LNCaP clone FGC (cell line): ENCODE measurements at regions not wholly inside any gene's neighbourhood (a gene's known extent, or its start where the extent isn't known, plus 50 kb on each side); places are given as distances from the start of the nearest gene placed in this dataset.

Source experiments
- DNase-seq: peaks from one replicate; pipeline ENCODE4 v3.0.0-alpha.2; 2011; ENCODE audit warnings: low read depth
- H3K4me3 ChIP-seq: 2 replicates; pipeline ENCODE4 v1.5.1; 2011; ENCODE audit warnings: mild to moderate bottlenecking, low read depth, low read length, control low read depth
- TF ChIP-seq, protein P1 (sequence below): IDR thresholded peaks from 2 replicates; pipeline ENCODE4 v1.5.1; 2012; ENCODE audit warnings: mild to moderate bottlenecking; ENCODE audit not compliant: control insufficient read depth, insufficient read depth; ENCODE audit errors: extremely low read depth

DNA sequence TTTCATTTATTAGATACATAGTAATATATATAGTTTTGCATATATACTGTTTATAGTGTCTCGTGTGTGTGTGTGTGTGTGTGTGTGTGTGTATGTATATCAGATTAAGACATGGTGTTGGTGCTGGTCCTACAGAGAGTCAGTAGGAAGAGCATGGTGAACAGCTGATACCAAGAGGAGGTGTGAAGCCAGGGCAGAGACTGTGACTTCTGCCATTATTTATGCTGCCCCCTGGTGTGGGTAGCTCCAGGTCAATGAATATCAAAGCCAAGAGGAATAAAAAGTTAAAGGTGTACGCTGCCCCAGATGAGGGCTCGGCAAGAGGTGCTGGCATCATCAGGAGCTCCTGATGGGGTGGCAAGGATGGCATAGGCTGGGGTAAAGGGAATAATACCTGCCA is 299.5 kb upstream of the RASGRP1 start:
- TF ChIP-seq, protein P1, sequence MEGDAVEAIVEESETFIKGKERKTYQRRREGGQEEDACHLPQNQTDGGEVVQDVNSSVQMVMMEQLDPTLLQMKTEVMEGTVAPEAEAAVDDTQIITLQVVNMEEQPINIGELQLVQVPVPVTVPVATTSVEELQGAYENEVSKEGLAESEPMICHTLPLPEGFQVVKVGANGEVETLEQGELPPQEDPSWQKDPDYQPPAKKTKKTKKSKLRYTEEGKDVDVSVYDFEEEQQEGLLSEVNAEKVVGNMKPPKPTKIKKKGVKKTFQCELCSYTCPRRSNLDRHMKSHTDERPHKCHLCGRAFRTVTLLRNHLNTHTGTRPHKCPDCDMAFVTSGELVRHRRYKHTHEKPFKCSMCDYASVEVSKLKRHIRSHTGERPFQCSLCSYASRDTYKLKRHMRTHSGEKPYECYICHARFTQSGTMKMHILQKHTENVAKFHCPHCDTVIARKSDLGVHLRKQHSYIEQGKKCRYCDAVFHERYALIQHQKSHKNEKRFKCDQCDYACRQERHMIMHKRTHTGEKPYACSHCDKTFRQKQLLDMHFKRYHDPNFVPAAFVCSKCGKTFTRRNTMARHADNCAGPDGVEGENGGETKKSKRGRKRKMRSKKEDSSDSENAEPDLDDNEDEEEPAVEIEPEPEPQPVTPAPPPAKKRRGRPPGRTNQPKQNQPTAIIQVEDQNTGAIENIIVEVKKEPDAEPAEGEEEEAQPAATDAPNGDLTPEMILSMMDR = 0 out of 2 replicates have a peak, but pooled peaks have one; percentile 19

DNA sequence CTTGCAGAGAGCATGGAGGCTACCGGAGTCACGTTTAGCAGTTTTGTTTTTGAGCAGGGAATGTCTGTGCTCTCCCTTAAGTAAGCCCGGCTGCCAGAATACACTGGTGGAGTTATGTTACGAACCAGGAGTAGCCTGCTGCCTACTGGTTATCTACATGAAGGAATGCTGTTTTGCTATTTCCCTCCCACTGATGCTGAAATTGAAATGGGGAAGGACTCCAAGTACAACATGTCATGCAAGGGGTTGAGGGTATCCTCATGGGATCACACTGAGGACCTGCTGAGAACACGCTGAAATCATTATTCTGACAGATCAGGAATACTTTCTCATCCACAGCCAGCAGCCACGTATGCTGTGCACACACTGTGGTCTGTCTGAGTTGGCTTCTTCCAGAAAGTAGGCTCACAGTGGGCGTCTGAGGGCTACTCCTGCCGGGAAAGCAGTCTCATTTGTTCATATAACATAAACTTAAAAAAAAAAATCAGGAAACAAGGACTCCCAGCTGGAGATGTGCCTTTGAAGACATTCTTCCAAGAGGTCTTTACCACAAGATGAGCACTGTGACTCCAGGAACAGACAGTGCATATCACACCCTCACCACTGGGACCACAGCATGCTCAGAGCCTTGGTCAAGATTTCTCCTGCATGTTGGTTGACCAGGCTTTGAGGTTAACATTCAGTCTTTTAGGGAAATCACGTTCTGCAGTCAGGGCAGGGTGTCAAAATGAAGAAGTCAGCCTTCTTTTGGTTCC is 300.4 kb upstream of the RASGRP1 start:
- H3K4me3 ChIP-seq = no peak overlapping the region
- TF ChIP-seq, protein P1 = no peak
- no peak for DNase-seq

More for the DNA sequence above, 299.5 kb upstream of the RASGRP1 start:
- no peak for DNase-seq
- H3K4me3 ChIP-seq = no peak overlapping the region

DNA sequence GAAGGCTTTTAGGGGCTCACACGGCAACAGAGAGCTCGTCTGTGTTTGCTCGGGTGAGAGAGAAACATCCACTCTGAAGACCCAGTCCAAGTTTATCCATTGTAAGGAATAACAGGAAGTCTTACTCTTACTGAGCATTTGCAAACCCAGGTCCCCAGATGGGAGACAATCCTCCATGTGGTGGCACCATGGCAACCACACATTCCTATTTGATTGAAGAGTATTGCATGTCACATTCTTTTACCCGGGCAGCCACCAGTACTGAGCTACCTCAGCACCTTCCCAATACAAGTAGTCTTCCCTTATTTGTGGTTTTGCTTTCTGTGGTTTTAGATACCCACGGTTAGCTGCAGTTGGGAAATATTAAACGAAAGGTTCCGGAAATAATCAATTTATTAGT is 302.9 kb upstream of the RASGRP1 start:
- DNase-seq = no peak
- TF ChIP-seq, protein P1 = no peak
- H3K4me3 ChIP-seq = no peak overlapping the region

DNA sequence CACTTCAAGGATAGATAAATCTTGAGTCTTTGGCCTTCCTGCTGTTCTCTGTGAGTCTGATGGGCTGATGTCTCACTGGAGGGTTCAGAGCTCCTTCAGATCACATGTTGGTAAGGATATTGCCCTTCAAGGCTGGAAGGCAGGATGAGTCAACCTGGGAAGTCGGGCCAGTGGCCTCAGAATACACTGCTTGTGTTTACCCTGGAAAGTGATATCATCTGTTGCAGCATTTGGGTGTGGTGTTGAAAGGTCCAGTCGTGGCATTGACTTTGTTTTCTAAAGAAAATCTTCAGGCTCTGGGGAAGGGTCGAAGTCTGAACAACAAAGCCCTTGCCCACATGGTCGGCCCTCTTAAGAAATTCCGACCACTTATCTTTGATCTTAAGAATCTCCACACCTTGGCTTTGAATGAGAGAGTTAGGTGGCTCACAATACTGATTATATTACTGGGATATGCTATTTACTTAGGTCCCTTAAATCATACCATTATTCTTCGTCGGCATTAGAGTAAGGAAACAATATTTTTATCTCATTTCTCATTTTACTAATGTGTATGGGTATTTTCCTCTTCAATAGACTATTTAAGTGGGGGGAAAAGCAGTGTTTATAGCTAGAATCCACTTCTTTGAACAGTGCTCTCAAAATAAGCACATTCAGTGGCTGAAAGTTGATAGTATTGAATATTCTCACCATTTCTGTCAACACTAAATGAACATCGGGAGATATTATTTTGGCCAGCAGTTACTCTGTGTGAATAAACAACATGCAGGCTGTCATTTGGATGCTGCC is 303.9 kb upstream of the RASGRP1 start:
- no peak overlapping the region for H3K4me3 ChIP-seq
- TF ChIP-seq, protein P1 = no peak
- DNase-seq = peak; percentile 75

DNA sequence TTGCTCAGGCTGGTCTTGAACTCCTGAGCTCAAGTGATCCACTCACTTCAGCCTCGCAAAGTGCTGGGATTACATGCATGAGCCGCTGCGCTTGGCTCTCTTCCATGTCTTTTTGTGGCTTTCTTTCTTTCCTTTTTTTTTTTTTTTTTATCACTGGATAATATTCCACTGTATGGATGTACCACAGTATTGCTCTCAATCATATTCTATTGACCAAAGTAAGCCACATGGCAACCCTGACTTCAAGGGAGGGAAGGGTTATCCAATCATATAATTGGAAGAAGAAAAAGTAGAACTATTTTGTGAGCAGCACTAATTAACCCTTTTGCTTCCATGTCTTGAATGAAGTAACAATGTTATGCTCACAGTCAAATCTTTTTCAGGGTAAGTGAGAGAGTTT is 307.0 kb upstream of the RASGRP1 start:
- DNase-seq = no peak
- no peak overlapping the region for H3K4me3 ChIP-seq
- TF ChIP-seq, protein P1 = no peak

DNA sequence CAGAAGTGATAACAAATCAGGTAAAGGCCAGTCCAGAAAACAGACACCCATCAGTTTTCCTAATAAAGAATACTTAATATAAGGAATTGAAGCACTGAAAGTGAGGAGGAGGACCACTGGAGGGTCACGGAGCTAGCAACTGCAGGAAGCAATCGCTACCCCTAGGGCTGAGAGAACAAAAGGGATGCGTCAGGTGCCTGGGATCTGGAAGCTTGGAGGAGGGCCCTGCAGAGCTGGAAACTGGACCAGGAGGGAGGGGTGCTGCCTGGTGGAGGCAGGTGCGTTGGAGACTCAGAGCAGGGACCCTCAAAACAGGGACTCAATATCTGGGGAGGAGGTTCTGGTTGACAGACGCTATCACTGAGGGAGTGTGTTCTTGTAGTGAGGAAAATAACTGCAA is 308.1 kb upstream of the RASGRP1 start:
- H3K4me3 ChIP-seq = no peak overlapping the region
- TF ChIP-seq, protein P1 = no peak
- DNase-seq = no peak
